ENCODE measurements at regions not wholly inside any gene's neighbourhood (a gene's known extent, or its start where the extent isn't known, plus 50 kb on each side); places are given as distances from the start of the nearest gene placed in this dataset.

GRCh38 chr1:181259026-181259745 lies 170.7 kb downstream of the IER5 start:
- TF ChIP-seq, protein P1, sequence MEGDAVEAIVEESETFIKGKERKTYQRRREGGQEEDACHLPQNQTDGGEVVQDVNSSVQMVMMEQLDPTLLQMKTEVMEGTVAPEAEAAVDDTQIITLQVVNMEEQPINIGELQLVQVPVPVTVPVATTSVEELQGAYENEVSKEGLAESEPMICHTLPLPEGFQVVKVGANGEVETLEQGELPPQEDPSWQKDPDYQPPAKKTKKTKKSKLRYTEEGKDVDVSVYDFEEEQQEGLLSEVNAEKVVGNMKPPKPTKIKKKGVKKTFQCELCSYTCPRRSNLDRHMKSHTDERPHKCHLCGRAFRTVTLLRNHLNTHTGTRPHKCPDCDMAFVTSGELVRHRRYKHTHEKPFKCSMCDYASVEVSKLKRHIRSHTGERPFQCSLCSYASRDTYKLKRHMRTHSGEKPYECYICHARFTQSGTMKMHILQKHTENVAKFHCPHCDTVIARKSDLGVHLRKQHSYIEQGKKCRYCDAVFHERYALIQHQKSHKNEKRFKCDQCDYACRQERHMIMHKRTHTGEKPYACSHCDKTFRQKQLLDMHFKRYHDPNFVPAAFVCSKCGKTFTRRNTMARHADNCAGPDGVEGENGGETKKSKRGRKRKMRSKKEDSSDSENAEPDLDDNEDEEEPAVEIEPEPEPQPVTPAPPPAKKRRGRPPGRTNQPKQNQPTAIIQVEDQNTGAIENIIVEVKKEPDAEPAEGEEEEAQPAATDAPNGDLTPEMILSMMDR (IDR thresholded peaks at IDR 0.05; ENCODE audit: low read length, missing control alignments): no peak
- DNase-seq (ENCODE audit: low read depth): no peak
- H3K4me3 ChIP-seq (replicated peaks; ENCODE audit: low read depth, low read length): no peak overlapping the region

DNA sequence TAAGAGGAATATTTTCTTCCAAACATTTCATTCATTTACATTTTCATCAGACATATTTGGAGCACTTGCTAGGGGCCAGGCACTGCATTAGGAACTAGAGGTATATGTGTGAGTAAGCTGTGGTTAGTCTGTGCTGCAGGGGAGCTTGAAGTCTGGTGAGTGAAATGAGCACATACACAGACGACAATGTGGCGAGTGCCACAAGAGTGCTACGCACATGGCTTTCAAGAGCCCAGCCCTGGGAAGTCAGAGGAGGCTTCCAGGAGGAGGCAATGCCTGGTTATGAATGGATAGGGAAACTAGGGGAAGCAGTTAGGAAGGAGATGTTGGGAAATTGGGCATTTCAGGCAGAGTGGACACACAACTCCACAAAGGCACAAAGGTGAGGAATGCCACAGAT lies 171.8 kb downstream of the IER5 start:
- TF ChIP-seq, protein P1 (IDR thresholded peaks at IDR 0.05; ENCODE audit: low read length, missing control alignments): no peak
- no peak overlapping the region for H3K4me3 ChIP-seq (replicated peaks; ENCODE audit: low read depth, low read length)
- DNase-seq (ENCODE audit: low read depth): no peak

- no peak for DNase-seq (ENCODE audit: low read depth)
- TF ChIP-seq, protein P1 (IDR thresholded peaks at IDR 0.05; ENCODE audit: low read length, missing control alignments): no peak
- no peak overlapping the region for H3K4me3 ChIP-seq (replicated peaks; ENCODE audit: low read depth, low read length)
These were observed 172.5 kb downstream of the IER5 start for GRCh38 chr1:181260994-181261393.

GRCh38 chr1:181262069-181262468 lies 173.6 kb downstream of the IER5 start:
- no peak overlapping the region for H3K4me3 ChIP-seq (replicated peaks; ENCODE audit: low read depth, low read length)
- DNase-seq (ENCODE audit: low read depth): no peak
- TF ChIP-seq, protein P1 (IDR thresholded peaks at IDR 0.05; ENCODE audit: low read length, missing control alignments): no peak

- TF ChIP-seq, protein P1 (IDR thresholded peaks at IDR 0.05; ENCODE audit: low read length, missing control alignments): no peak
- H3K4me3 ChIP-seq (replicated peaks; ENCODE audit: low read depth, low read length): no peak overlapping the region
- no peak for DNase-seq (ENCODE audit: low read depth)
These were observed 174.9 kb downstream of the IER5 start for GRCh38 chr1:181263444-181263843.

DNA sequence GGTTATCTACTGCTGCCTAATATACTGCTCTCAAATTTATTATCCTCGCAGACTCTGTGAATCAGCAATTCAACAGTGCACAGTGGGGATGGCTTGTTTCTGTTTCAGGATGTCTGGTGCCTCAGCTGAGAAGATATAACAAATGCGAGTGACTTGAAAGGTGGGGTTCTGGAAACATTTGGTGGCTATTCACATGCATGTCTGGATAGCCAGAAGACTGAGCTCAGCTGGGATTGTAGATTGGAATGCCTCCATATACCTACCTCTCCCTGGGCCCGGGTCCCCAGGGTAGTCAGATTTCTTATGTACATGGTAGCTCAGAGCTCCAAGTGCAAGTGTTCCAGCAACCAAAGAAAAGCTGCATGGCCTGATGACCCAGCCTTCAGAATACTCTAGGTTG lies 176.3 kb downstream of the IER5 start:
- DNase-seq (ENCODE audit: low read depth): no peak
- TF ChIP-seq, protein P1 (IDR thresholded peaks at IDR 0.05; ENCODE audit: low read length, missing control alignments): no peak
- no peak overlapping the region for H3K4me3 ChIP-seq (replicated peaks; ENCODE audit: low read depth, low read length)

DNA sequence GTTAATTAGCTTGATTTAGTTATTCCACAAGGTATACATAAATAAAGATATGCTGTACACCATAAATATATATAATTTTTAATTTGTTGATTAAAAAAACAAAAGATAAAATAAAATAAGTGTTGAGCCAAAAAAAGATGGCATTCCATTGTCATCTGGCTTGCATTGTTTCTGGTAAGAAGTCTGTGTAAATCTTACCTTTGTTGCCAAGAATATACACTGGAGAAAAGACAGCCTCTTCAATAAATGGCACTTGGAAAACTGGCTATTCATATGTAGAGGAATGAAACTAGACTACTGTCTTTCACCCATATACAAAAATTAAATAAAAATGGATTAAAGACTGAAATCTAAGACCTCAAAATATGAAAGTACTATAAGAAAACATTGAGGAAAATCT lies 196.5 kb downstream of the IER5 start:
- DNase-seq (ENCODE audit: low read depth): no peak
- TF ChIP-seq, protein P1 (IDR thresholded peaks at IDR 0.05; ENCODE audit: low read length, missing control alignments): no peak
- no peak overlapping the region for H3K4me3 ChIP-seq (replicated peaks; ENCODE audit: low read depth, low read length)
